ENCODE measurements at regions not wholly inside any gene's neighbourhood (a gene's known extent, or its start where the extent isn't known, plus 50 kb on each side); places are given as distances from the start of the nearest gene placed in this dataset.

GRCh38 chr4:175470131-175470530 lies 341.9 kb downstream of the GPM6A start:
- TF ChIP-seq POLR2AphosphoS5 (IDR thresholded peaks at IDR 0.05; ENCODE audit: low read depth) = no peak
- TF ChIP-seq EZH2 (IDR thresholded peaks at IDR 0.05; ENCODE audit: low read depth, unreplicated experiment) = no peak
- TF ChIP-seq CTCF (conservative IDR thresholded peaks at IDR 0.05; ENCODE audit: low read depth in 2 of 2) = no peak
- no peak for TF ChIP-seq EZH2phosphoT487 (IDR thresholded peaks at IDR 0.05; ENCODE audit: unreplicated experiment)
- TF ChIP-seq ZNF114 (CRISPR knock-in tag; IDR thresholded peaks at IDR 0.05) = no peak
- no peak for TF ChIP-seq JUNB (IDR thresholded peaks at IDR 0.05; ENCODE audit: unreplicated experiment)
- TF ChIP-seq REST (IDR thresholded peaks at IDR 0.05; ENCODE audit: unreplicated experiment) = no peak
- TF ChIP-seq CREB1 (CRISPR knock-in tag; IDR thresholded peaks at IDR 0.05; ENCODE audit: low read depth) = no peak
- TF ChIP-seq, protein P1, sequence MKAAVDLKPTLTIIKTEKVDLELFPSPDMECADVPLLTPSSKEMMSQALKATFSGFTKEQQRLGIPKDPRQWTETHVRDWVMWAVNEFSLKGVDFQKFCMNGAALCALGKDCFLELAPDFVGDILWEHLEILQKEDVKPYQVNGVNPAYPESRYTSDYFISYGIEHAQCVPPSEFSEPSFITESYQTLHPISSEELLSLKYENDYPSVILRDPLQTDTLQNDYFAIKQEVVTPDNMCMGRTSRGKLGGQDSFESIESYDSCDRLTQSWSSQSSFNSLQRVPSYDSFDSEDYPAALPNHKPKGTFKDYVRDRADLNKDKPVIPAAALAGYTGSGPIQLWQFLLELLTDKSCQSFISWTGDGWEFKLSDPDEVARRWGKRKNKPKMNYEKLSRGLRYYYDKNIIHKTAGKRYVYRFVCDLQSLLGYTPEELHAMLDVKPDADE (IDR thresholded peaks at IDR 0.05) = no peak
- TF ChIP-seq ZNF331 (CRISPR knock-in tag; IDR thresholded peaks at IDR 0.05; ENCODE audit: low read depth) = no peak
- TF ChIP-seq STAT1 (IDR thresholded peaks at IDR 0.05; ENCODE audit: unreplicated experiment) = no peak

Data from GM23338 (cell line).